ENCODE measurements at regions not wholly inside any gene's neighbourhood (a gene's known extent, or its start where the extent isn't known, plus 50 kb on each side); places are given as distances from the start of the nearest gene placed in this dataset.

GRCh38 chr10:10310498-10310897, 707.2 kb upstream of the CELF2 start:
- TF ChIP-seq CTCF (IDR thresholded peaks at IDR 0.05; ENCODE audit: extremely low read depth, missing control alignments) = no peak
- DNase-seq (ENCODE audit: low spot score) = no peak

DNA sequence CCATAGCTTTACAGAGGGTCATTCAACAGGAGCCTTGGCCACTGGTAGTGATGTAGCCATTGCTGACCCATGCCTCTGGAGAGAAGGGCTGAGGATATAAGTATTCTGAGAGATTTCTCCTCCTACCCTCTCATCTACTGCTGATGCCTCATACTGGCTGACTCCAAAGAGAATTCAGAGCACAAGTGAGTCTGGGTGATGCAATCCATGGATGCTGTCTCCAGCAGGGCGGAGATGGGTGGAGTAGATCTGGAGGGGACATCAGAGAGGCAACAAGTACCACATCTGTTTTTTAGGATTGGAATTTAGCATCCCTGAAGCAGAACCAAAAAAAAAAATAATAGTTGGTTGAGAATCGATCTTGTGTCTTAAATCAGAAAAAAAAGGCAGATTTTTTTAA, 705.7 kb upstream of the CELF2 start:
- TF ChIP-seq CTCF (IDR thresholded peaks at IDR 0.05; ENCODE audit: extremely low read depth, missing control alignments) = no peak
- DNase-seq (ENCODE audit: low spot score) = no peak

DNA sequence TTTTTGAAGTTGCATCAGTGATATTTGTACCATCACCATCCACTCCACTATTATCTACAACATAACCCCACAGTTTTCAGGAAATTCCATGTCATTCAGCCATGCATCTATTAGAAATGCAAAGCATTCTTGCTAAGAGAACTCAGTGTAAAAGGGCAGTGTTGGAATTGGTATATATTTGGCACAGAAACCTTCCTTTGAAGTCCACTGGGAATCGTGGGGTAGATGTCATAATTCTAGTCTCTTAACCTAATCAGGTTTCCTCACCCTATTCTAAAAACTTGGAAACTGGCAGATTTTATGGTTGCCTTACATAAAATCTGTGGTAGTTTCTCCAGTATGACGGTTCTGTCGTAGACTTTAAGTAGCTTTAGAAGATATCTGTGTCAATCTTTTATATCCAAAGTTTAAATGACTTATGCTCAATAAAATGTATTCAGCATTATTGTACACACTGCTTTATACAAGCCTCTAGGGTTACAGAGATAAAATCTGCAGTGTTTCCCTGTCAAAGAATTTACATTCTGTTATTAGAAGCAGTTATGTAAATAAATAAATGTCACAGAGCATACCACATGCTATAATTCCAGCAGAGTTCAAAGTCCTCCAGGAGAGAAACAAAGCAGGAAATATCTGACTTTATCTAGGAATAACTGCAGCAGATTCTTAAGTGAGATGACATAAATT, 704.4 kb upstream of the CELF2 start:
- TF ChIP-seq CTCF (IDR thresholded peaks at IDR 0.05; ENCODE audit: extremely low read depth, missing control alignments) = no peak
- no peak for DNase-seq (ENCODE audit: low spot score)

DNA sequence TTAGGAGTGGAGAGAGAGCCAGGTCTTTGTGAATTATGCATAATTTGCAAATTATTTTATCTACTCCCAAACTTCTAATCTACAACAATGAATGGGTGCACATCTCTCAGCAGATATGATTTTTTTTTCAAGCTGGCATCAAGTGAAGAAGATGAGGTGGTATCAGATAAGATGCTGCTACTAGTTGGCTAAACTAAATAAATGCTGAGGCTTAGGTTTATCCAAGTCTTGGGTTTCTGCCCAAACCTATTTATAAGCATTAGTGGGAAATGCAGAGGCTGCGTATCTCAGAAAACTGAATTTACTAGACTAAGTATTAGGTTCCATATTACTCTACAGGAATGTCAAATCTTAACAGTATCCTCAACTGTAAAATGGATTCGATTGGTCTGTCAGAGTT, 703.0 kb upstream of the CELF2 start:
- no peak for DNase-seq (ENCODE audit: low spot score)
- no peak for TF ChIP-seq CTCF (IDR thresholded peaks at IDR 0.05; ENCODE audit: extremely low read depth, missing control alignments)

DNA sequence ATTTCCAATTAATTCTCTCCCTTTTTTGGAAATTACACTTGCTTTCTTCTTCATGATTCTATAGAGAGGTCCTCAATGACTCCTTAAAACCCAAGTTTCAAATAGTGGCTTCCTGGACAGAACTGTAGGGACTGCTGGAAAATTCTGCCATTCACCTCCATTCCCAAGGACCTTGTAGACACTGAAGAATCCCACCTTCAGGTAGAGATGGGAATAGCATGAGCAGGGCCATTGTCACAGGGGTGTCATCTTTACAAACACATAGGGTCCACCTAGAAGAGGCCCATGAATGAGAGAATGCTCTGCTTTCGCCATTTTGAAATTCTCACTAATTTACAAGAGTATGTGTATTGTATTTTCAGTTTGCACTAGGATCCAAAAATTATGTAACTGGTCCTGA, 701.7 kb upstream of the CELF2 start:
- no peak for DNase-seq (ENCODE audit: low spot score)
- TF ChIP-seq CTCF (IDR thresholded peaks at IDR 0.05; ENCODE audit: extremely low read depth, missing control alignments) = no peak

DNA sequence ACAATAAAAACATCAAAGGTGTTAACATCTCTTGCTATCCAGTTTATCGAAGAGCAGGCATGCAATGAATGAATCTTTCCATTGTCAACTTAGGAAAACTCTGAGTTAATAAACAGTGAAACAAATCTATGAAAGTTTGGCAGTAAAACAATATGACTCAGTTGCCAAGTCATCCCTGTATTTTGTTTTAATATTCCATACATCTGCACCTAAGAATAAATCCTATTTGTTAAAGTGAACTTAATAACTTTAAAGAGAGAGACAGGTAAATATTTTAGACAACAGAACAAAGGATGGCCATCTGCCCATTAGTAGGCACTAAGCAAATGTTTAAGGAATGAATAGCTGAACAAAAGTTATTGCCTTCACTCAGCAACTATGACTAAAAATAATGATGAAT, 700.5 kb upstream of the CELF2 start:
- TF ChIP-seq CTCF (IDR thresholded peaks at IDR 0.05; ENCODE audit: extremely low read depth, missing control alignments) = no peak
- no peak for DNase-seq (ENCODE audit: low spot score)

- TF ChIP-seq CTCF (IDR thresholded peaks at IDR 0.05; ENCODE audit: extremely low read depth, missing control alignments) = no peak
- DNase-seq (ENCODE audit: low spot score) = no peak
Measured at GRCh38 chr10:10318856-10319255, 698.8 kb upstream of the CELF2 start.

Data from GM20000 (cell line).